ENCODE measurements at regions not wholly inside any gene's neighbourhood (a gene's known extent, or its start where the extent isn't known, plus 50 kb on each side); places are given as distances from the start of the nearest gene placed in this dataset.

DNA sequence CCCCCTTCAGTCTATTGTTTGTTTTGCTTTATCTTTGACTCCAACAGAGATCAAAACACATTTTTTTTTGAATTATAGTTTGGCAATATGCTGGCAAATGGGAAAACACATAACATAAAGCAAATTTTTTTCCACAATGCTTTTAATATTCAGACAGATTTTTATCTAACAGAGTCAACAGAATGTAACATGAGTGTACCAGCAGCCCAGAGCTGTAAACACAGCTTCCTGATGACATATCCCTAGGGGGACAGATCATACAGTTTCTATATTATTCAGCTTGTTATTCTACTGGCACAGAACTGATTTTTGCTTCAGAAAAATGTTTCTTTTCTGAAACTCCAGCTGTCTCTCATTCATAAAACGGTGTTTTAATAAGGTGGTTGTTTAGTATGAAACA, 168.8 kb downstream of the OLFM4 start:
- no peak overlapping the region for H3K4me3 ChIP-seq (ENCODE audit: low read depth, low read length)
- TF ChIP-seq, protein P1, sequence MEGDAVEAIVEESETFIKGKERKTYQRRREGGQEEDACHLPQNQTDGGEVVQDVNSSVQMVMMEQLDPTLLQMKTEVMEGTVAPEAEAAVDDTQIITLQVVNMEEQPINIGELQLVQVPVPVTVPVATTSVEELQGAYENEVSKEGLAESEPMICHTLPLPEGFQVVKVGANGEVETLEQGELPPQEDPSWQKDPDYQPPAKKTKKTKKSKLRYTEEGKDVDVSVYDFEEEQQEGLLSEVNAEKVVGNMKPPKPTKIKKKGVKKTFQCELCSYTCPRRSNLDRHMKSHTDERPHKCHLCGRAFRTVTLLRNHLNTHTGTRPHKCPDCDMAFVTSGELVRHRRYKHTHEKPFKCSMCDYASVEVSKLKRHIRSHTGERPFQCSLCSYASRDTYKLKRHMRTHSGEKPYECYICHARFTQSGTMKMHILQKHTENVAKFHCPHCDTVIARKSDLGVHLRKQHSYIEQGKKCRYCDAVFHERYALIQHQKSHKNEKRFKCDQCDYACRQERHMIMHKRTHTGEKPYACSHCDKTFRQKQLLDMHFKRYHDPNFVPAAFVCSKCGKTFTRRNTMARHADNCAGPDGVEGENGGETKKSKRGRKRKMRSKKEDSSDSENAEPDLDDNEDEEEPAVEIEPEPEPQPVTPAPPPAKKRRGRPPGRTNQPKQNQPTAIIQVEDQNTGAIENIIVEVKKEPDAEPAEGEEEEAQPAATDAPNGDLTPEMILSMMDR (IDR thresholded peaks at IDR 0.05): no peak
- no peaks in the 10 kb centered on the region for H3K4me1 ChIP-seq
- no peak overlapping the region for H3K4me2 ChIP-seq (ENCODE audit: low read length)
- H3K79me2 ChIP-seq: no peaks in the 10 kb centered on the region
- no peaks in the 10 kb centered on the region for H3K27me3 ChIP-seq (ENCODE audit: control insufficient read depth, insufficient read depth, low read length)
- H3K27ac ChIP-seq: no peak overlapping the region
- no peak overlapping the region for H2AFZ ChIP-seq
- no peaks in the 10 kb centered on the region for H3K9me3 ChIP-seq (ENCODE audit: control insufficient read depth, low read length)
- no peak overlapping the region for H3K9ac ChIP-seq
- H3K36me3 ChIP-seq (ENCODE audit: control insufficient read depth, insufficient read depth, low read length): no peaks in the 10 kb centered on the region

DNA sequence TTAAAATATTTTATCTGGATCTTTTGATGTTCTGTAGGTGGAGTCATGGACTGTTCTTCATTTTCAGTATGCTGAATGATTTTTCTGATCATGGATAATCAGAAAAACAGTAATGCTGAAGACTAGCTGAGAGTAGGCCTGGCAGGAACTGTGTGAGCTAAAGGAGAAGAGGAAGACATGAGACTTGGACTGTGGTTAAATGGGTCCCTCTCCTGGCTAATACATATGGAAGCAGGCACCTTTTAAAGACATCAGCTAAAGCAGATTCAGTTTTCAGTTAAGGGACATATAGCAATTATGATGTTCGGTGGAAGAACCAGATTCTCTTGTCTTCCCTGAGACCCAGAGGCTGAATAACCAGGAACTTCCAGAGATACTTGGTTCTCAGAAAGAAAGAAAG, 169.4 kb downstream of the OLFM4 start:
- TF ChIP-seq, protein P1 (IDR thresholded peaks at IDR 0.05): no peak
- Histone ChIP-seq H2AFZ (no peak overlapping the region), H3K9ac (no peak overlapping the region), H3K4me1 (no peaks in the 10 kb centered on the region), H3K9me3 (ENCODE audit: control insufficient read depth, low read length) (no peaks in the 10 kb centered on the region), H3K36me3 (ENCODE audit: control insufficient read depth, insufficient read depth, low read length) (no peaks in the 10 kb centered on the region), H3K27me3 (ENCODE audit: control insufficient read depth, insufficient read depth, low read length) (no peaks in the 10 kb centered on the region), H3K4me3 (ENCODE audit: low read depth, low read length) (no peak overlapping the region), H3K4me2 (ENCODE audit: low read length) (no peak overlapping the region), H3K27ac (no peak overlapping the region), H3K79me2 (no peaks in the 10 kb centered on the region)

DNA sequence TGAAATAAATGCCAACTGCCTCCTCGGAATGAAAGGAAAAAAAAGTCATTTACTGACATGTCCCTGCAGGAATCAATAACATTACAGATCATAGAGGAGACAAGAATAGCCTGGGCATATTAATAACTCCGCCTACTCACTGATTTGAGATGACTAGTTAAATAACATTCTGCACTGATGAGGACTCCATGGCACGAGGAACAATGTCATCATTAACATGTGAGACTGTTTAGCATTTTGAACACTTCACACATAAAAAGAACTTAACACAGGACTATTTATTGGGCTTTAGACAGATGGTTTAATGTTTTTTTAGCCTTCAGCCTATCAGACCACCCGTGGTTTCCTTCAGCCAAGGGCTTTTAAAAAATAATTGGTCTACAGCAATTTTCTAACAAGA, 170.1 kb downstream of the OLFM4 start:
- TF ChIP-seq, protein P1 (IDR thresholded peaks at IDR 0.05): no peak
- H3K27me3 ChIP-seq (ENCODE audit: control insufficient read depth, insufficient read depth, low read length): no peaks in the 10 kb centered on the region

DNA sequence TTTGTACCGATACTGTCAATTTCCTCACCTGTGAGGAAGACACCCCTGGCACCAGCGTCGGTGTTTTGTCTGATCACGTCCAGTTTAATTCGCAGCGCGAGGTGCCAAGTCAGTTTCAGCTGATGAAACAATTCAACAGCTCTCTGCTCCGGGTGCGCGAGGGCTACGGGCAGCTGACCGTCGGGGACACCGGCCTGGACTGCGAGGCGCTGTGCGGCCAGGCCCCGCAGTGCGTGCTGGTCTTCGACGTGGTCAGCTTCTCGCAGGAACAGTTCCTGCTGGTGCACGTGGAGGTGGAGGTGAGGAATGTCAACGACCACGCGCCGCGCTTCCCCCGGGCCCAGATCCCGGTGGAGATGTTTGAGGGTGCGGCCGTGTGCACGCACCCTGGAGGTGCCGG, 171.5 kb downstream of the OLFM4 start:
- no peaks in the 10 kb centered on the region for H3K36me3 ChIP-seq (ENCODE audit: control insufficient read depth, insufficient read depth, low read length)
- no peak overlapping the region for H3K9ac ChIP-seq
- H2AFZ ChIP-seq: no peak overlapping the region
- no peaks in the 10 kb centered on the region for H3K9me3 ChIP-seq (ENCODE audit: control insufficient read depth, low read length)
- no peak overlapping the region for H3K4me2 ChIP-seq (ENCODE audit: low read length)
- TF ChIP-seq, protein P1 (IDR thresholded peaks at IDR 0.05): no peak
- H3K27ac ChIP-seq: no peak overlapping the region
- H3K79me2 ChIP-seq: no peaks in the 10 kb centered on the region
- H3K4me1 ChIP-seq: no peaks in the 10 kb centered on the region
- H3K4me3 ChIP-seq (ENCODE audit: low read depth, low read length): no peak overlapping the region
- H3K27me3 ChIP-seq (ENCODE audit: control insufficient read depth, insufficient read depth, low read length): no peaks in the 10 kb centered on the region

More for the DNA sequence above, 170.1 kb downstream of the OLFM4 start:
- Histone ChIP-seq H3K9me3 (ENCODE audit: control insufficient read depth, low read length) (no peaks in the 10 kb centered on the region), H2AFZ (no peak overlapping the region), H3K4me2 (ENCODE audit: low read length) (no peak overlapping the region), H3K27ac (no peak overlapping the region), H3K9ac (no peak overlapping the region), H3K36me3 (ENCODE audit: control insufficient read depth, insufficient read depth, low read length) (no peaks in the 10 kb centered on the region), H3K4me1 (no peaks in the 10 kb centered on the region), H3K4me3 (ENCODE audit: low read depth, low read length) (no peak overlapping the region), H3K79me2 (no peaks in the 10 kb centered on the region)
